PC-3 (cell line): ENCODE measurements at regions not wholly inside any gene's neighbourhood (a gene's known extent, or its start where the extent isn't known, plus 50 kb on each side); places are given as distances from the start of the nearest gene placed in this dataset.

ENCODE experiments used
- ATAC-seq: fragments of 200-7000 bp; cut with Tn5 transposase; 2 replicates; pipeline ENCODE4 v1.9.1; 2020; ENCODE audit warnings: mild to moderate bottlenecking, moderate library complexity
- BruUV-seq: library from RNA; stranded (reverse); fragments of 400-500 nt; replicated peaks from 2 replicates; lab custom pipeline; 2021; lab: Mats Ljungman, UMichigan
- CTCF ChIA-PET: fragments of 300-600 bp; sonication (Branson Sonifier 250); formaldehyde crosslinking; loops from one replicate; lab custom pipeline; 2022; ENCODE audit warnings: antibody characterized with exemption; lab: Charles Lee
- POLR2A ChIA-PET: fragments of 300-600 bp; sonication (Branson Sonifier 250); formaldehyde crosslinking; loops from one replicate; lab custom pipeline; 2022; ENCODE audit warnings: antibody characterized with exemption; ENCODE audit not compliant: unreplicated experiment; lab: Charles Lee
- DNase-seq: peaks from one replicate; pipeline ENCODE4 v3.0.0-alpha.2; 2015
- H2AFZ ChIP-seq: fragments of 300-600 bp; sonication (generic); 2 replicates; pipeline ENCODE4 v1.6.0; 2016; ENCODE audit warnings: antibody characterized with exemption, low read length
- H3F3A ChIP-seq: fragments of 300-600 bp; sonication (generic); one replicate; pipeline ENCODE4 v1.6.0; 2017; ENCODE audit warnings: antibody characterized with exemption, low read length, control low read depth, mild to moderate bottlenecking; ENCODE audit not compliant: unreplicated experiment
- H3K27ac ChIP-seq: fragments of 300-600 bp; sonication (generic); 2 replicates; pipeline ENCODE4 v1.5.1; 2016; ENCODE audit warnings: mild to moderate bottlenecking, low read length
- H3K27me3 ChIP-seq: fragments of 300-600 bp; sonication (generic); 2 replicates; pipeline ENCODE4 v1.6.1; 2016; ENCODE audit warnings: low read length, mixed read lengths
- H3K36me3 ChIP-seq: fragments of 300-600 bp; sonication (generic); 2 replicates; pipeline ENCODE4 v1.6.1; 2016; ENCODE audit warnings: low read depth, mixed run types, low read length, mixed read lengths
- H3K4me1 ChIP-seq: fragments of 300-600 bp; sonication (generic); 2 replicates; pipeline ENCODE4 v1.5.1; 2016; ENCODE audit warnings: low read length; ENCODE audit not compliant: insufficient read depth
- H3K4me2 ChIP-seq: fragments of 300-600 bp; sonication (generic); 2 replicates; pipeline ENCODE4 v1.6.0; 2016; ENCODE audit warnings: low read length
- H3K4me3 ChIP-seq: fragments of 300-600 bp; sonication (generic); 2 replicates; pipeline ENCODE4 v1.5.1; 2016; ENCODE audit warnings: mild to moderate bottlenecking, low read length, mixed read lengths
- H3K79me2 ChIP-seq: fragments of 300-600 bp; sonication (generic); 2 replicates; pipeline ENCODE4 v1.6.1; 2017; ENCODE audit warnings: low read length, mixed read lengths
- H3K9ac ChIP-seq: fragments of 300-600 bp; sonication (generic); 2 replicates; pipeline ENCODE4 v1.6.0; 2016; ENCODE audit warnings: mild to moderate bottlenecking, low read length
- H3K9me2 ChIP-seq: fragments of 300-600 bp; sonication (generic); replicated peaks from 2 replicates; pipeline ENCODE4 v1.6.1; 2016; ENCODE audit warnings: mixed run types, low read length, mixed read lengths
- H3K9me3 ChIP-seq: fragments of 300-600 bp; sonication (generic); 2 replicates; pipeline ENCODE4 v1.6.1; 2016; ENCODE audit warnings: low read length, mixed read lengths
- H4K20me1 ChIP-seq: fragments of 300-600 bp; sonication (generic); 2 replicates; pipeline ENCODE4 v1.6.1; 2016; ENCODE audit warnings: low read length, mixed read lengths
- CTCF ChIP-seq: fragments of 300-600 bp; sonication (generic); conservative IDR thresholded peaks from 2 replicates; pipeline ENCODE4 v1.5.1; 2017; ENCODE audit warnings: antibody characterized with exemption, low read depth, mild to moderate bottlenecking, low read length
- EZH2 ChIP-seq: fragments of 300-600 bp; sonication (generic); IDR thresholded peaks from one replicate; pipeline ENCODE4 v1.6.1; 2017; ENCODE audit warnings: antibody characterized with exemption, mild to moderate bottlenecking, low read length; ENCODE audit not compliant: unreplicated experiment
- EZH2phosphoT487 ChIP-seq: fragments of 300-600 bp; sonication (generic); IDR thresholded peaks from 2 replicates; pipeline ENCODE4 v1.6.1; 2018; ENCODE audit warnings: mild to moderate bottlenecking, antibody characterized with exemption, low read length, borderline replicate concordance
- intact Hi-C: fragments of 100-400 bp; cut with micrococcal nuclease; formaldehyde crosslinking; loops from 2 replicates; pipeline ENCODE4 v1.9.0; 2023

GRCh38 chr1:190578526-190578925, 100.9 kb upstream of the BRINP3 start:
- Histone ChIP-seq H3K9me2 (no peaks in the 10 kb centered on the region), H3K4me2 (no peak overlapping the region), H3F3A (no peaks in the 10 kb centered on the region), H3K27ac (no peak overlapping the region), H3K79me2 (no peaks in the 10 kb centered on the region), H4K20me1 (no peaks in the 10 kb centered on the region), H2AFZ (no peak overlapping the region), H3K4me1 (no peaks in the 10 kb centered on the region), H3K27me3 (peaks cover 44% of the 10 kb centered on the region), H3K36me3 (no peaks in the 10 kb centered on the region), H3K4me3 (no peak overlapping the region), H3K9ac (no peak overlapping the region), H3K9me3 (no peaks in the 10 kb centered on the region)
- intact Hi-C loops: no loop called here
- no peak for DNase-seq
- TF ChIP-seq CTCF (no peak), EZH2phosphoT487 (no peak), EZH2 (no peak)
- BruUV-seq: no TSS peak
- ATAC-seq: no peak
- CTCF ChIA-PET: no interaction called here
- POLR2A ChIA-PET: interaction anchor here (0.6 kb wide), 1 partner anchor 131 kb away, joined by 5 read pairs; no protein-coding TSS in a partner anchor

- DNase-seq (no peak), ATAC-seq (no peak)
- intact Hi-C loops: no loop called here
- Histone ChIP-seq H3K4me1 (no peaks in the 10 kb centered on the region), H3K9ac (no peak overlapping the region), H3K79me2 (no peaks in the 10 kb centered on the region), H3K36me3 (no peaks in the 10 kb centered on the region), H3F3A (no peaks in the 10 kb centered on the region), H3K9me2 (no peaks in the 10 kb centered on the region), H3K4me3 (no peak overlapping the region), H3K27ac (no peak overlapping the region), H3K9me3 (no peaks in the 10 kb centered on the region), H4K20me1 (no peaks in the 10 kb centered on the region), H2AFZ (no peak overlapping the region), H3K4me2 (no peak overlapping the region), H3K27me3 (peaks cover 38% of the 10 kb centered on the region)
- CTCF ChIA-PET: interaction anchor here (0.6 kb wide), 1 partner anchor 974 kb away, joined by 3 read pairs; no protein-coding TSS in a partner anchor
- TF ChIP-seq CTCF (no peak), EZH2phosphoT487 (no peak), EZH2 (no peak)
- no TSS peak for BruUV-seq
- POLR2A ChIA-PET: no interaction called here
Observed at GRCh38 chr1:190579552-190580193, 102.0 kb upstream of the BRINP3 start.

GRCh38 chr1:190583862-190584261, 106.2 kb upstream of the BRINP3 start:
- ChIA-PET CTCF (no interaction called here), POLR2A (no interaction called here)
- Histone ChIP-seq H3K9me3 (no peaks in the 10 kb centered on the region), H3K36me3 (no peaks in the 10 kb centered on the region), H3K9me2 (no peaks in the 10 kb centered on the region), H3K4me1 (no peaks in the 10 kb centered on the region), H3K79me2 (no peaks in the 10 kb centered on the region), H3K4me2 (no peak overlapping the region), H4K20me1 (no peaks in the 10 kb centered on the region), H3K27me3 (peaks cover 18% of the 10 kb centered on the region), H3K9ac (no peak overlapping the region), H3K27ac (no peak overlapping the region), H3F3A (no peaks in the 10 kb centered on the region), H3K4me3 (no peak overlapping the region), H2AFZ (no peak overlapping the region)
- no TSS peak for BruUV-seq
- ATAC-seq: no peak
- no peak for TF ChIP-seq CTCF
- TF ChIP-seq EZH2: no peak
- TF ChIP-seq EZH2phosphoT487: no peak
- no peak for DNase-seq
- intact Hi-C loops: no loop called here
